ENCODE measurements at regions not wholly inside any gene's neighbourhood (a gene's known extent, or its start where the extent isn't known, plus 50 kb on each side); places are given as distances from the start of the nearest gene placed in this dataset.

GRCh38 chr5:124822647-124823046 is 76.2 kb upstream of the ZNF608 start (continued):
- TF ChIP-seq, protein P1, sequence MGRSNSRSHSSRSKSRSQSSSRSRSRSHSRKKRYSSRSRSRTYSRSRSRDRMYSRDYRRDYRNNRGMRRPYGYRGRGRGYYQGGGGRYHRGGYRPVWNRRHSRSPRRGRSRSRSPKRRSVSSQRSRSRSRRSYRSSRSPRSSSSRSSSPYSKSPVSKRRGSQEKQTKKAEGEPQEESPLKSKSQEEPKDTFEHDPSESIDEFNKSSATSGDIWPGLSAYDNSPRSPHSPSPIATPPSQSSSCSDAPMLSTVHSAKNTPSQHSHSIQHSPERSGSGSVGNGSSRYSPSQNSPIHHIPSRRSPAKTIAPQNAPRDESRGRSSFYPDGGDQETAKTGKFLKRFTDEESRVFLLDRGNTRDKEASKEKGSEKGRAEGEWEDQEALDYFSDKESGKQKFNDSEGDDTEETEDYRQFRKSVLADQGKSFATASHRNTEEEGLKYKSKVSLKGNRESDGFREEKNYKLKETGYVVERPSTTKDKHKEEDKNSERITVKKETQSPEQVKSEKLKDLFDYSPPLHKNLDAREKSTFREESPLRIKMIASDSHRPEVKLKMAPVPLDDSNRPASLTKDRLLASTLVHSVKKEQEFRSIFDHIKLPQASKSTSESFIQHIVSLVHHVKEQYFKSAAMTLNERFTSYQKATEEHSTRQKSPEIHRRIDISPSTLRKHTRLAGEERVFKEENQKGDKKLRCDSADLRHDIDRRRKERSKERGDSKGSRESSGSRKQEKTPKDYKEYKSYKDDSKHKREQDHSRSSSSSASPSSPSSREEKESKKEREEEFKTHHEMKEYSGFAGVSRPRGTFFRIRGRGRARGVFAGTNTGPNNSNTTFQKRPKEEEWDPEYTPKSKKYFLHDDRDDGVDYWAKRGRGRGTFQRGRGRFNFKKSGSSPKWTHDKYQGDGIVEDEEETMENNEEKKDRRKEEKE (IDR thresholded peaks at IDR 0.05) = no peak
- no peak for TF ChIP-seq E4F1 (IDR thresholded peaks at IDR 0.05; ENCODE audit: borderline replicate concordance, partially characterized antibody)
- TF ChIP-seq ZBTB33 (IDR thresholded peaks at IDR 0.05) = no peak
- no peak for TF ChIP-seq ZBTB11 (CRISPR knock-in tag; IDR thresholded peaks at IDR 0.05)

Data from GM12878 (cell line).